H1 (cell line): ENCODE measurements at regions not wholly inside any gene's neighbourhood (a gene's known extent, or its start where the extent isn't known, plus 50 kb on each side); places are given as distances from the start of the nearest gene placed in this dataset.

Experiments
- CTCF ChIA-PET: fragments of 300-600 bp; sonication (Branson Sonifier 250); formaldehyde crosslinking; loops from one replicate; lab custom pipeline; 2021; ENCODE audit not compliant: partially characterized antibody; lab: Charles Lee
- POLR2A ChIA-PET: fragments of 300-600 bp; sonication (Branson Sonifier 250); formaldehyde crosslinking; loops from one replicate; lab custom pipeline; 2021; ENCODE audit warnings: inconsistent platforms; ENCODE audit not compliant: partially characterized antibody; lab: Charles Lee
- DNase-seq, 2 experiments: peaks; one replicate each; pipeline versions ENCODE4 v3.0.0 to v3.0.0-alpha.2; 2010 to 2022; ENCODE audit warnings: low spot score in 2 of 2, low read depth in 1 of 2, mixed read lengths in 1 of 2
- FAIRE-seq: peaks from 2 replicates; lab custom pipeline; 2011; peaks lifted over from hg19 to GRCh38; lab: Jason Lieb, UNC
- H2AFZ ChIP-seq: 2 replicates; pipeline ENCODE4 v1.8.1; 2012; ENCODE audit warnings: low read length, inconsistent platforms
- H2AK5ac ChIP-seq: 2 replicates; pipeline ENCODE4 v1.6.1; 2013; ENCODE audit warnings: low read depth, low read length
- H2BK120ac ChIP-seq: replicated peaks from 2 replicates; pipeline ENCODE3; 2013; ENCODE audit warnings: low read depth, low read length, inconsistent platforms
- H2BK12ac ChIP-seq: 2 replicates; pipeline ENCODE4 v1.6.1; 2013; ENCODE audit warnings: low read depth, low read length
- H2BK15ac ChIP-seq: 2 replicates; pipeline ENCODE4 v1.6.1; 2013; ENCODE audit warnings: low read length
- H2BK20ac ChIP-seq: 2 replicates; pipeline ENCODE4 v1.6.1; 2013; ENCODE audit warnings: low read length
- H2BK5ac ChIP-seq: 2 replicates; pipeline ENCODE4 v1.6.1; 2013; ENCODE audit warnings: low read depth, low read length
- H3K14ac ChIP-seq: 2 replicates; pipeline ENCODE4 v1.6.1; 2013; ENCODE audit warnings: inconsistent platforms; ENCODE audit not compliant: insufficient read length
- H3K18ac ChIP-seq: 2 replicates; pipeline ENCODE4 v1.6.1; 2013; ENCODE audit warnings: low read length; ENCODE audit errors: extremely low read depth
- H3K23ac ChIP-seq: 2 replicates; pipeline ENCODE4 v1.6.1; 2013; ENCODE audit warnings: inconsistent platforms; ENCODE audit not compliant: insufficient read length
- H3K23me2 ChIP-seq: 2 replicates; pipeline ENCODE4 v1.6.1; 2013; ENCODE audit warnings: low read depth, low read length
- H3K27ac ChIP-seq: 2 replicates; pipeline ENCODE4 v1.6.1; 2011; ENCODE audit warnings: low read depth, low read length, inconsistent platforms
- H3K27me3 ChIP-seq, 4 experiments: replicated peaks in 1 of 4; 1 replicate in 1 of 4; 2 replicates in 3 of 4; pipeline versions ENCODE4 v1.6.1 to v1.8.1; 2011 to 2013; ENCODE audit warnings: low read length in 3 of 4, mild to moderate bottlenecking in 3 of 4, inconsistent platforms in 2 of 4, mixed read lengths in 2 of 4, moderate library complexity in 1 of 4; ENCODE audit not compliant: control insufficient read depth in 3 of 4, insufficient read depth in 3 of 4; ENCODE audit errors: extremely low read depth in 1 of 4
- H3K36me3 ChIP-seq, 4 experiments: 2 replicates each; pipeline versions ENCODE4 v1.6.1 to v1.8.1; 2011 to 2013; ENCODE audit warnings: mild to moderate bottlenecking in 4 of 4, low read length in 3 of 4, moderate library complexity in 2 of 4, control low read depth in 1 of 4, inconsistent platforms in 1 of 4; ENCODE audit not compliant: insufficient read depth in 4 of 4, control insufficient read depth in 2 of 4
- H3K4ac ChIP-seq: replicated peaks from 2 replicates; pipeline ENCODE3; 2013; ENCODE audit warnings: low read length, low read depth, mixed read lengths, inconsistent platforms; ENCODE audit not compliant: insufficient read length
- H3K4me1 ChIP-seq, 4 experiments: replicated peaks in 1 of 4; 1 replicate in 1 of 4; 2 replicates in 3 of 4; pipeline versions ENCODE4 v1.6.1 to v1.8.1; 2011 to 2013; ENCODE audit warnings: low read length in 3 of 4, inconsistent platforms in 2 of 4, mixed read lengths in 1 of 4; ENCODE audit not compliant: insufficient read depth in 4 of 4, control insufficient read depth in 3 of 4
- H3K4me2 ChIP-seq, 2 experiments: 2 replicates each; pipeline versions ENCODE4 v1.6.1 to v1.8.1; 2011 to 2013; ENCODE audit warnings: low read depth in 2 of 2, low read length in 2 of 2, control low read depth in 1 of 2, inconsistent platforms in 1 of 2, mild to moderate bottlenecking in 1 of 2; ENCODE audit not compliant: insufficient read depth in 1 of 2
- H3K4me3 ChIP-seq, 4 experiments: fragments of 200-600, 300-600 bp in 1 of 4; sonication (generic), shearing (Covaris generic), sonication (Bioruptor Twin) in 1 of 4; 2 replicates each; pipeline versions ENCODE4 v1.5.1 to v1.8.1; 2011 to 2016; ENCODE audit warnings: low read length in 4 of 4, low read depth in 3 of 4, control low read depth in 2 of 4, inconsistent platforms in 2 of 4, mild to moderate bottlenecking in 2 of 4, mixed read lengths in 1 of 4, moderate library complexity in 1 of 4; ENCODE audit not compliant: insufficient read depth in 2 of 4; ENCODE audit errors: extremely low read depth in 1 of 4
- H3K56ac ChIP-seq: replicated peaks from 2 replicates; pipeline ENCODE3; 2013; ENCODE audit warnings: low read depth, mild to moderate bottlenecking, mixed read lengths, low read length, inconsistent platforms; ENCODE audit not compliant: insufficient read length
- H3K79me1 ChIP-seq: 2 replicates; pipeline ENCODE4 v1.6.1; 2013; ENCODE audit warnings: low read depth, low read length, control low read depth
- H3K79me2 ChIP-seq, 2 experiments: 2 replicates each; pipeline versions ENCODE4 v1.6.1 to v1.8.1; 2012 to 2013; ENCODE audit warnings: low read length in 2 of 2, mild to moderate bottlenecking in 2 of 2, inconsistent platforms in 1 of 2; ENCODE audit not compliant: insufficient read depth in 2 of 2, control insufficient read depth in 1 of 2
- H3K9ac ChIP-seq, 4 experiments: replicated peaks in 1 of 4; 1 replicate in 1 of 4; 2 replicates in 3 of 4; pipeline versions ENCODE4 v1.6.1 to v1.8.1; 2011 to 2013; ENCODE audit warnings: low read depth in 3 of 4, low read length in 3 of 4, control low read depth in 2 of 4, mild to moderate bottlenecking in 2 of 4, moderate library complexity in 2 of 4, inconsistent platforms in 1 of 4; ENCODE audit errors: extremely low read depth in 1 of 4
- H3K9me3 ChIP-seq, 2 experiments: 2 replicates each; pipeline versions ENCODE4 v1.6.1 to v1.8.1; 2012 to 2013; ENCODE audit warnings: mild to moderate bottlenecking in 2 of 2, moderate library complexity in 2 of 2, control low read depth in 1 of 2, inconsistent platforms in 1 of 2, low read depth in 1 of 2, low read length in 1 of 2, mixed read lengths in 1 of 2; ENCODE audit not compliant: insufficient read depth in 2 of 2
- H4K20me1 ChIP-seq, 2 experiments: replicated peaks in 1 of 2; 2 replicates each; pipeline versions ENCODE3 to v1.8.1; 2011 to 2013; ENCODE audit warnings: inconsistent platforms in 2 of 2, low read length in 2 of 2, mild to moderate bottlenecking in 1 of 2; ENCODE audit not compliant: insufficient read depth in 2 of 2, control insufficient read depth in 1 of 2
- H4K5ac ChIP-seq: 2 replicates; pipeline ENCODE4 v1.6.1; 2013; ENCODE audit warnings: low read length, low read depth, mixed read lengths, inconsistent platforms; ENCODE audit not compliant: insufficient read length
- H4K8ac ChIP-seq: 2 replicates; pipeline ENCODE4 v1.8.0; 2013; ENCODE audit warnings: mild to moderate bottlenecking, moderate library complexity, low read length, inconsistent platforms; ENCODE audit not compliant: insufficient read depth; ENCODE audit errors: extremely low read depth
- H4K91ac ChIP-seq: replicated peaks from 2 replicates; pipeline ENCODE3; 2013; ENCODE audit warnings: low read length, mixed read lengths, inconsistent platforms; ENCODE audit not compliant: insufficient read length
- EGR1 ChIP-seq: IDR thresholded peaks from 2 replicates; pipeline ENCODE4 v1.6.1; 2011; ENCODE audit warnings: low read depth, low read length, borderline replicate concordance
- WGBS, 2 experiments: shearing (Covaris generic) in 1 of 2; methylation state at CpG; one replicate each; pipeline versions ENCODE4 v1.1.6 to v1.1.7; 2013 to 2015; ENCODE audit warnings: low lambda C conversion rate in 2 of 2, mixed read lengths in 2 of 2, inconsistent platforms in 1 of 2, low coverage in 1 of 2, missing lambda C conversion rate in 1 of 2; ENCODE audit not compliant: insufficient replicate concordance in 2 of 2, insufficient coverage in 1 of 2, insufficient read length in 1 of 2; ENCODE audit errors: extremely low coverage in 1 of 2, missing lambda C conversion rate in 1 of 2; 5-methylcytosine and 5-hydroxymethylcytosine counted together

GRCh38 chr6:167748046-167748445, 78.7 kb upstream of the AFDN start:
- no peak overlapping the region for H3K27ac ChIP-seq
- H2BK5ac ChIP-seq: peak overlapping the region; percentile 7; the same call in 1 of the 2 replicates
- no peak for FAIRE-seq
- no peaks in the 10 kb centered on the region; the same call in 1 of the 2 replicates for H3K79me1 ChIP-seq
- DNase-seq: no peak
- H3K4ac ChIP-seq: no peak overlapping the region
- peak overlapping the region; percentile 80 for H2BK20ac ChIP-seq
- ChIA-PET POLR2A (no interaction called here), CTCF (interaction anchor here (0.6 kb wide), 2 partner anchors 32 to 126 kb away, joined by 3 read pairs; no protein-coding TSS in a partner anchor)
- no peak overlapping the region for H3K4me3 ChIP-seq
- no peak for TF ChIP-seq EGR1
- H3K9me3 ChIP-seq: 0 out of 4 replicates have a peak, but pooled peaks cover 0 to 3% of the 10 kb centered on the region in 2 experiments
- no peak overlapping the region for H3K14ac ChIP-seq
- no peak overlapping the region for H2AFZ ChIP-seq
- peak overlapping the region; percentile 85; the same call in 1 of the 2 replicates for H2BK12ac ChIP-seq
- H4K20me1 ChIP-seq: no peaks in the 10 kb centered on the region
- H3K56ac ChIP-seq: no peak overlapping the region
- H3K36me3 ChIP-seq: no peaks in the 10 kb centered on the region
- peaks cover 0 to 3% (median 0%) of the 10 kb centered on the region in 4 experiments; a peak in 3 of 7 replicates for H3K4me1 ChIP-seq
- H3K9ac ChIP-seq: no peak overlapping the region
- H3K18ac ChIP-seq: no peak overlapping the region; the same call in 1 of the 2 replicates
- no peaks in the 10 kb centered on the region for H3K79me2 ChIP-seq
- H4K8ac ChIP-seq: peak overlapping the region; percentile 30; the same call in 1 of the 2 replicates
- H4K5ac ChIP-seq: no peak overlapping the region
- 92% methylated on average over 11 of the region's 11 CpGs; no CpG with 5 or more reads in 1 of the 2 experiments for WGBS, 2 experiments
- no peak overlapping the region for H3K4me2 ChIP-seq
- H2AK5ac ChIP-seq: no peak overlapping the region
- peak overlapping the region; percentile 46 for H4K91ac ChIP-seq
- no peak overlapping the region for H3K23ac ChIP-seq
- H2BK120ac ChIP-seq: no peak overlapping the region
- H2BK15ac ChIP-seq: no peak overlapping the region
- H3K27me3 ChIP-seq: no peaks in the 10 kb centered on the region
- no peaks in the 10 kb centered on the region; the same call in 1 of the 2 replicates for H3K23me2 ChIP-seq
